BLaER1 treated with 17β-estradiol and CSF1 and Interleukin-3, amounts not matched to agents 10 nM and 100 nM (cell line): ENCODE measurements at regions not wholly inside any gene's neighbourhood (a gene's known extent, or its start where the extent isn't known, plus 50 kb on each side); places are given as distances from the start of the nearest gene placed in this dataset.
A peak's percentile ranks its signal among the peaks of the same experiment; 100 is the strongest.
"Not testable (repeated sequence)": the region's sequence is repeated elsewhere in the genome, so short reads cannot be mapped to it uniquely, and the experiment has no call there.

Experiments
- H3K27ac ChIP-seq, 11 experiments: shearing (Covaris generic); formaldehyde crosslinking; 2 replicates each; pipeline ENCODE4 v1.8.1; 2022
- H3K27me3 ChIP-seq, 11 experiments: shearing (Covaris generic); formaldehyde crosslinking; 2 replicates each; pipeline ENCODE4 v1.8.1; 2022
- H3K36me3 ChIP-seq, 11 experiments: shearing (Covaris generic); formaldehyde crosslinking; 2 replicates each; pipeline ENCODE4 v1.8.1; 2022
- H3K4me1 ChIP-seq, 10 experiments: shearing (Covaris generic); formaldehyde crosslinking; 2 replicates each; pipeline ENCODE4 v1.8.1; 2022
- H3K4me2 ChIP-seq, 11 experiments: shearing (Covaris generic); formaldehyde crosslinking; 2 replicates each; pipeline ENCODE4 v1.8.1; 2022
- H3K4me3 ChIP-seq, 10 experiments: shearing (Covaris generic); formaldehyde crosslinking; 2 replicates each; pipeline ENCODE4 v1.8.1; 2022
- H3K9ac ChIP-seq, 11 experiments: shearing (Covaris generic); formaldehyde crosslinking; 2 replicates each; pipeline ENCODE4 v1.8.1; 2022
- H3K9me3 ChIP-seq, 11 experiments: shearing (Covaris generic); formaldehyde crosslinking; replicated peaks in 1 of 11; 2 replicates each; pipeline ENCODE4 v1.8.1; 2022
- H4K20me1 ChIP-seq, 11 experiments: shearing (Covaris generic); formaldehyde crosslinking; 2 replicates each; pipeline ENCODE4 v1.8.1; 2022
- Cebpa-rat ChIP-seq, 11 experiments: shearing (Covaris generic); IDR thresholded peaks; 2 replicates each; pipeline ENCODE4 v1.8.1; 2022

GRCh38 chr16:88140195-88140594 is 189.0 kb downstream of the BANP start:
- not testable (repeated sequence) for H3K36me3 ChIP-seq, H3K4me1 ChIP-seq, H3K4me3 ChIP-seq, H4K20me1 ChIP-seq, H3K4me2 ChIP-seq, H3K27me3 ChIP-seq, H3K27ac ChIP-seq, H3K9ac ChIP-seq
- peaks cover 17 to 27% (median 20%) of the 10 kb centered on the region in 11 experiments for H3K9me3 ChIP-seq

- no peak for TF ChIP-seq Cebpa-rat (IDR thresholded peaks at IDR 0.05)
- peaks cover 17 to 27% (median 20%) of the 10 kb centered on the region in 11 experiments for H3K9me3 ChIP-seq
- H3K9ac ChIP-seq = no peak overlapping the region
- no peaks in the 10 kb centered on the region for H3K4me1 ChIP-seq
- no peaks in the 10 kb centered on the region for H4K20me1 ChIP-seq
- no peaks in the 10 kb centered on the region; a peak in 1 of 22 replicates for H3K36me3 ChIP-seq
- no peak overlapping the region for H3K4me2 ChIP-seq
- H3K27me3 ChIP-seq = no peaks in the 10 kb centered on the region
- no peak overlapping the region for H3K27ac ChIP-seq
- H3K4me3 ChIP-seq = no peak overlapping the region
These were observed 190.3 kb downstream of the BANP start for GRCh38 chr16:88141580-88141979.

GRCh38 chr16:88142056-88142935 is 191.1 kb downstream of the BANP start:
- H3K9me3 ChIP-seq = peaks cover 17 to 26% (median 20%) of the 10 kb centered on the region in 11 experiments
- not testable (repeated sequence) for H3K9ac ChIP-seq, H3K4me3 ChIP-seq, H3K27me3 ChIP-seq, H4K20me1 ChIP-seq, H3K4me2 ChIP-seq, H3K4me1 ChIP-seq, H3K27ac ChIP-seq, H3K36me3 ChIP-seq

GRCh38 chr16:88143122-88144027 is 192.1 kb downstream of the BANP start:
- H3K4me3 ChIP-seq, H3K36me3 ChIP-seq, H3K9ac ChIP-seq, H3K27ac ChIP-seq, H3K4me2 ChIP-seq, H3K27me3 ChIP-seq, H4K20me1 ChIP-seq: not testable (repeated sequence)
- peaks cover 0 to 12% (median 10%) of the 10 kb centered on the region in 10 experiments; a peak in 15 of 20 replicates for H3K4me1 ChIP-seq
- peaks cover 8 to 15% (median 11%) of the 10 kb centered on the region in 11 experiments for H3K9me3 ChIP-seq

GRCh38 chr16:88144028-88144511 is 192.8 kb downstream of the BANP start:
- Histone ChIP-seq H3K4me3 (no peak overlapping the region), H3K27ac (no peak overlapping the region), H4K20me1 (no peaks in the 10 kb centered on the region), H3K36me3 (no peaks in the 10 kb centered on the region), H3K4me2 (no peak overlapping the region), H3K9ac (no peak overlapping the region), H3K9me3 (peaks cover 2 to 8% (median 4%) of the 10 kb centered on the region in 11 experiments; a peak in 21 of 22 replicates), H3K4me1 (peaks cover 0 to 16% (median 13%) of the 10 kb centered on the region in 10 experiments; a peak in 15 of 20 replicates), H3K27me3 (no peaks in the 10 kb centered on the region)
- no peak for TF ChIP-seq Cebpa-rat (IDR thresholded peaks at IDR 0.05)

GRCh38 chr16:88145376-88145775 is 194.1 kb downstream of the BANP start:
- H3K27ac ChIP-seq, H3K9me3 ChIP-seq, H3K27me3 ChIP-seq, H3K4me2 ChIP-seq, H3K36me3 ChIP-seq, H4K20me1 ChIP-seq, H3K9ac ChIP-seq, H3K4me3 ChIP-seq: not testable (repeated sequence)
- H3K4me1 ChIP-seq = peaks cover 0 to 16% (median 13%) of the 10 kb centered on the region in 10 experiments; a peak in 15 of 20 replicates

- not testable (repeated sequence) for H3K4me2 ChIP-seq, H3K9ac ChIP-seq, H3K4me3 ChIP-seq, H3K27ac ChIP-seq, H3K36me3 ChIP-seq, H3K9me3 ChIP-seq, H3K27me3 ChIP-seq, H4K20me1 ChIP-seq
- peaks cover 0 to 16% (median 13%) of the 10 kb centered on the region in 10 experiments; a peak in 15 of 20 replicates for H3K4me1 ChIP-seq
These were observed 194.7 kb downstream of the BANP start for GRCh38 chr16:88145824-88146405.

GRCh38 chr16:88148078-88148477 is 196.8 kb downstream of the BANP start:
- not testable (repeated sequence) for H3K9me3 ChIP-seq, H3K27me3 ChIP-seq, H4K20me1 ChIP-seq, H3K4me3 ChIP-seq, H3K27ac ChIP-seq, H3K9ac ChIP-seq, H3K36me3 ChIP-seq
- peak overlapping the region in 9 of 11 experiments; percentile 15 to 70 (median 60); a peak in 16 of 22 replicates for H3K4me2 ChIP-seq
- peaks cover 0 to 16% (median 13%) of the 10 kb centered on the region in 10 experiments; a peak in 15 of 20 replicates for H3K4me1 ChIP-seq

- peaks cover 0 to 16% (median 13%) of the 10 kb centered on the region in 10 experiments; a peak in 15 of 20 replicates for H3K4me1 ChIP-seq
- peak overlapping the region in 7 of 11 experiments; percentile 57 to 70 (median 62); a peak in 10 of 22 replicates for H3K4me2 ChIP-seq
These were observed 197.4 kb downstream of the BANP start for GRCh38 chr16:88148682-88149081.

GRCh38 chr16:88149158-88149603 is 197.9 kb downstream of the BANP start:
- not testable (repeated sequence) for H3K9me3 ChIP-seq, H3K27me3 ChIP-seq, H3K9ac ChIP-seq, H3K4me3 ChIP-seq, H3K4me2 ChIP-seq, H3K36me3 ChIP-seq, H4K20me1 ChIP-seq, H3K27ac ChIP-seq
- H3K4me1 ChIP-seq = peaks cover 0 to 16% (median 13%) of the 10 kb centered on the region in 10 experiments; a peak in 15 of 20 replicates

More at GRCh38 chr16:88148682-88149081, 197.4 kb downstream of the BANP start:
- H3K36me3 ChIP-seq, H3K9ac ChIP-seq, H3K4me3 ChIP-seq, H4K20me1 ChIP-seq, H3K27me3 ChIP-seq, H3K9me3 ChIP-seq, H3K27ac ChIP-seq: not testable (repeated sequence)

GRCh38 chr16:88149663-88150062 is 198.4 kb downstream of the BANP start:
- H4K20me1 ChIP-seq, H3K27me3 ChIP-seq, H3K4me2 ChIP-seq, H3K9ac ChIP-seq, H3K36me3 ChIP-seq, H3K9me3 ChIP-seq, H3K4me3 ChIP-seq, H3K27ac ChIP-seq: not testable (repeated sequence)
- H3K4me1 ChIP-seq = peaks cover 0 to 16% (median 13%) of the 10 kb centered on the region in 10 experiments; a peak in 15 of 20 replicates

- H3K36me3 ChIP-seq, H4K20me1 ChIP-seq, H3K27me3 ChIP-seq, H3K4me3 ChIP-seq, H3K9me3 ChIP-seq, H3K9ac ChIP-seq, H3K27ac ChIP-seq: not testable (repeated sequence)
- Histone ChIP-seq H3K4me2 (0 out of 22 replicates have a peak overlapping the region, but pooled peaks of 1 of the 11 experiments have one; percentile 3), H3K4me1 (peaks cover 0 to 16% (median 13%) of the 10 kb centered on the region in 10 experiments; a peak in 15 of 20 replicates)
These were observed 199.4 kb downstream of the BANP start for GRCh38 chr16:88150456-88151128.
